ENCODE measurements at regions not wholly inside any gene's neighbourhood (a gene's known extent, or its start where the extent isn't known, plus 50 kb on each side); places are given as distances from the start of the nearest gene placed in this dataset.

DNA sequence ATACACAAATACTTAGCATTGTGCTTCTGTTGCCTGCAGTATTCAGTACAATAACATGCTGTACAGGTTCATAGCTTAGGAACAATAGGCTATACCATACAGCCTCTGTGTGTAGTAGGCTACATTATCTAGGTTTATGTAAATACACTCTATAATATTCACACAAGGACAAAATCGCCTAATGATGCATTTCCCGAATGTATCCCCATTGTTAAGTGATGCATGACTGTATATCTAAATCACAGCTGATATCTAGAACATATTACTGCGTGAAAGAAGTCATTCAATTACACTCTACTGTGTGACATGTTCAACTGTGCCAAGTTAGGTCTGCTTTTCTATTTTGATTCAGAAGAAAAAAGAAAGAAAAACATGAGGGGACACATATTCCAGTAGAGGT lies 633.5 kb downstream of the RFPL4B start:
- in situ Hi-C loops (cut with HindIII; ENCODE audit: low sequenced_read_pairs): no loop called here
- no peak for TF ChIP-seq CTCF (IDR thresholded peaks at IDR 0.05; ENCODE audit: low read depth, low read length, missing control alignments)
- H3K4me3 ChIP-seq (ENCODE audit: low read depth, low read length): no peak overlapping the region
- DNase-seq (ENCODE audit: low read depth): no peak

GRCh38 chr6:112983713-112984261 lies 636.7 kb downstream of the RFPL4B start:
- H3K4me3 ChIP-seq (ENCODE audit: low read depth, low read length): no peak overlapping the region
- in situ Hi-C loops (cut with HindIII; ENCODE audit: low sequenced_read_pairs): no loop called here
- no peak for TF ChIP-seq CTCF (IDR thresholded peaks at IDR 0.05; ENCODE audit: low read depth, low read length, missing control alignments)
- DNase-seq (ENCODE audit: low read depth): no peak

DNA sequence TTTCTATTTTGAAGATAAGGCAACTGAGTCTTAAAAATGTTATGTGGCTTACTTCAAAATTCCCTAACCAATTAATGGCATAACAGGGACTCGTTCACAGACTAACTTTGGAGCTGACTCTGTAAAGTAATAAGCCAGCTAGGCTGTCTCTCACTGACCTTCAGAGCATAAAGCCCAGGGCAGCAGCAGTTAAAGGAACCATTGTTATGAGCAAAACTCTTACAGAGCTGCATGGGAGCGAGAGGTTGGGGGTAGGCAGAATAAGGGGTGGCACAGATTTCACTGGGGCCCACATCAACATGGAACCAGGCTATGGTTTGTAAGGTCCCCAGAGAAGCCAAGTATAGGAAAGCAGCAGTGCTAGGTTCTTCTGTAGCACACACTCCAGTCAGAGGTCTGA lies 637.8 kb downstream of the RFPL4B start:
- in situ Hi-C loops (cut with HindIII; ENCODE audit: low sequenced_read_pairs): no loop called here
- TF ChIP-seq CTCF (IDR thresholded peaks at IDR 0.05; ENCODE audit: low read depth, low read length, missing control alignments): no peak

DNA sequence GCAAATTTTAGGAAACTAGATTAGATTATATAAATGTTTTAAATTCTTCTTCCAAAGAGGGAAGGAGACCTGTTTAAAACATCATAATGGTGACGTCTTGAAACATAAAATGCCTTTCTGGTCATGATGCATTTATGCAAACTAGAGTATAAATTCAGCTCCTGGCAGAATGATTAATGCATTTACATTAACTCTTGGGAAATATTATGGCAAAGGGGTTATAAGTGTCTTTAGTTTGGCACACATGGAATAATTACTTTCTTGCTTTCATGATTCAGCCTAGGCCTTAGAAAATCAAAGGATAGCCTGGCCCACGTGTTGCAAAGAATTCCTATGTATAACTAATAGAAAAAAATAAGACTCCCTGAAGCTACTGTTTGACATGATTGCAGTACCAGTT lies 639.2 kb downstream of the RFPL4B start:
- H3K4me3 ChIP-seq (ENCODE audit: low read depth, low read length): no peak overlapping the region
- no peak for DNase-seq (ENCODE audit: low read depth)
- TF ChIP-seq CTCF (IDR thresholded peaks at IDR 0.05; ENCODE audit: low read depth, low read length, missing control alignments): no peak
- in situ Hi-C loops (cut with HindIII; ENCODE audit: low sequenced_read_pairs): no loop called here

More for the DNA sequence above, 637.8 kb downstream of the RFPL4B start:
- DNase-seq (ENCODE audit: low read depth): no peak
- H3K4me3 ChIP-seq (ENCODE audit: low read depth, low read length): no peak overlapping the region

GRCh38 chr6:112988748-112989147 lies 641.6 kb downstream of the RFPL4B start:
- no peak for TF ChIP-seq CTCF (IDR thresholded peaks at IDR 0.05; ENCODE audit: low read depth, low read length, missing control alignments)
- no peak for DNase-seq (ENCODE audit: low read depth)
- H3K4me3 ChIP-seq (ENCODE audit: low read depth, low read length): no peak overlapping the region
- in situ Hi-C loops (cut with HindIII; ENCODE audit: low sequenced_read_pairs): no loop called here

GRCh38 chr6:112990971-112991370 lies 643.8 kb downstream of the RFPL4B start:
- DNase-seq (ENCODE audit: low read depth): no peak
- H3K4me3 ChIP-seq (ENCODE audit: low read depth, low read length): no peak overlapping the region
- no peak for TF ChIP-seq CTCF (IDR thresholded peaks at IDR 0.05; ENCODE audit: low read depth, low read length, missing control alignments)
- in situ Hi-C loops (cut with HindIII; ENCODE audit: low sequenced_read_pairs): no loop called here

DNA sequence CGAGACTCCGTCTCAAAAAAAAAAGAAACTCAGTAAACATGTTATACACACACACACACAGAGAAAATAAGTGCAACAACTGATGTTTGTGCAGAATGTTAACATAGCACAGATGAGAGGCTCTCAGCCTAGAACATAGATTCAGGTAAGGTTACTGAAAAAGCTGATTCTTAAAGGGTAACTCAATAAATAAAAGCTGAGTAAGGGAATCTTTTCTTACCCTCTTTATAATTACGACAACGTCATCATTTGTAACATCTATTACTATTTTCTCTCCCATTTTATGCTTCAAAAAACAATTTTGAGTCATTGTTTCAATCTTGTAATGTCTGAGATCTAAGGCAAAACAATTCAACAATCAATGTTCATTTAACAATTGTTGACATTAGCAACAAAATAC lies 644.8 kb downstream of the RFPL4B start:
- DNase-seq (ENCODE audit: low read depth): no peak
- in situ Hi-C loops (cut with HindIII; ENCODE audit: low sequenced_read_pairs): no loop called here
- TF ChIP-seq CTCF (IDR thresholded peaks at IDR 0.05; ENCODE audit: low read depth, low read length, missing control alignments): no peak
- no peak overlapping the region for H3K4me3 ChIP-seq (ENCODE audit: low read depth, low read length)

Measured in astrocyte of the cerebellum (primary cell).